Gastrocnemius medialis (tissue), 4 donors: ENCODE measurements at regions not wholly inside any gene's neighbourhood (a gene's known extent, or its start where the extent isn't known, plus 50 kb on each side); places are given as distances from the start of the nearest gene placed in this dataset.
"Not testable (repeated sequence)": the region's sequence is repeated elsewhere in the genome, so short reads cannot be mapped to it uniquely, and the experiment has no call there.

Experiments
- ATAC-seq, 2 donors: fragments of 150-250 bp; one replicate each; pipeline ENCODE4 v1.9.1; 2016
- DNase-seq, 2 donors: peaks; one replicate each; pipeline ENCODE4 v3.0.0-alpha.2; 2019
- H3K27ac ChIP-seq, 4 donors: fragments of 200-600 bp; sonication (generic); 1 replicate in 1 of 4; 2 replicates in 3 of 4; pipeline ENCODE4 v1.5.1; 2016 to 2018; ENCODE audit warnings: mild to moderate bottlenecking in 2 of 4, moderate library complexity in 1 of 4
- H3K27me3 ChIP-seq, 3 donors: fragments of 200-600 bp; sonication (generic) in 2 of 3; 1 replicate in 1 of 3; 2 replicates in 2 of 3; pipeline versions ENCODE4 v1.5.1 to v1.6.0; 2016 to 2019; ENCODE audit warnings: mild to moderate bottlenecking in 1 of 3, moderate library complexity in 1 of 3
- H3K36me3 ChIP-seq, 2 donors: fragments of 200-600 bp; sonication (generic) in 1 of 2; one replicate each; pipeline ENCODE4 v1.5.1; 2017 to 2018
- H3K4me1 ChIP-seq, 2 donors: fragments of 200-600 bp; sonication (generic) in 1 of 2; one replicate each; pipeline ENCODE4 v1.5.1; 2016 to 2017; ENCODE audit warnings: mild to moderate bottlenecking in 2 of 2
- H3K4me3 ChIP-seq, 4 donors: fragments of 200-600 bp; sonication (generic) in 3 of 4; 1 replicate in 1 of 4; 2 replicates in 3 of 4; pipeline ENCODE4 v1.5.1; 2016 to 2019; ENCODE audit warnings: mild to moderate bottlenecking in 2 of 4
- H3K9me3 ChIP-seq, 3 donors: fragments of 200-600 bp; sonication (generic) in 2 of 3; 1 replicate in 1 of 3; 2 replicates in 2 of 3; pipeline ENCODE4 v1.5.1; 2016 to 2019
- CTCF ChIP-seq, 5 experiments: fragments of 450-650 bp in 3 of 5; fragments of 200-600 bp in 2 of 5; sonication (generic) in 2 of 5; IDR thresholded peaks in 4 of 5; conservative IDR thresholded peaks in 1 of 5; 1 replicate in 4 of 5; 2 replicates in 1 of 5; pipeline ENCODE4 v1.5.1; 2016 to 2019; ENCODE audit warnings: antibody characterized with exemption in 5 of 5, mild to moderate bottlenecking in 3 of 5, moderate library complexity in 3 of 5
- POLR2A ChIP-seq, 2 donors: fragments of 450-650 bp; IDR thresholded peaks; one replicate each; pipeline ENCODE4 v1.6.1; 2017; ENCODE audit warnings: antibody characterized with exemption in 2 of 2, mild to moderate bottlenecking in 2 of 2, moderate library complexity in 2 of 2
- in situ Hi-C, 4 donors: fragments of 200-750 bp; cut with MboI; loops; one replicate each; pipeline versions ENCODE4 v1.15.0 to v1.8.0; 2017; ENCODE audit warnings: low sequenced_read_pairs in 4 of 4
- intact Hi-C: fragments of 100-400 bp; cut with DNase I; formaldehyde crosslinking; loops from one replicate; pipeline ENCODE4 v1.15.1; 2023; ENCODE audit warnings: low total_unique reads

- H3K9me3 ChIP-seq = no peaks in the 10 kb centered on the region
- H3K27me3 ChIP-seq = no peaks in the 10 kb centered on the region
- no peaks in the 10 kb centered on the region for H3K36me3 ChIP-seq
- DNase-seq (no peak), ATAC-seq (no peak)
- H3K4me3 ChIP-seq = no peak overlapping the region
- in situ Hi-C loops = no loop called here
- H3K27ac ChIP-seq = no peak overlapping the region
- intact Hi-C loops = no loop called here
- TF ChIP-seq POLR2A (IDR thresholded peaks at IDR 0.05) (no peak), CTCF (IDR thresholded peaks at IDR 0.05 in 4 of 5, conservative IDR thresholded peaks at IDR 0.05 in 1 of 5) (no peak)
- H3K4me1 ChIP-seq = no peaks in the 10 kb centered on the region
These were observed 800.8 kb downstream of the MCTP2 start for GRCh38 chr15:95032156-95032555.

- no peak for TF ChIP-seq CTCF (IDR thresholded peaks at IDR 0.05 in 4 of 5, conservative IDR thresholded peaks at IDR 0.05 in 1 of 5)
- TF ChIP-seq POLR2A (IDR thresholded peaks at IDR 0.05) = no peak
- H3K4me1 ChIP-seq = no peaks in the 10 kb centered on the region
- intact Hi-C loops = no loop called here
- in situ Hi-C loops = no loop called here
- H3K36me3 ChIP-seq = no peaks in the 10 kb centered on the region
- H3K27ac ChIP-seq = no peak overlapping the region
- no peak overlapping the region for H3K4me3 ChIP-seq
- DNase-seq (no peak), ATAC-seq (no peak)
- no peaks in the 10 kb centered on the region for H3K9me3 ChIP-seq
- H3K27me3 ChIP-seq = no peaks in the 10 kb centered on the region
These were observed 803.7 kb downstream of the MCTP2 start for GRCh38 chr15:95035106-95035505.

DNA sequence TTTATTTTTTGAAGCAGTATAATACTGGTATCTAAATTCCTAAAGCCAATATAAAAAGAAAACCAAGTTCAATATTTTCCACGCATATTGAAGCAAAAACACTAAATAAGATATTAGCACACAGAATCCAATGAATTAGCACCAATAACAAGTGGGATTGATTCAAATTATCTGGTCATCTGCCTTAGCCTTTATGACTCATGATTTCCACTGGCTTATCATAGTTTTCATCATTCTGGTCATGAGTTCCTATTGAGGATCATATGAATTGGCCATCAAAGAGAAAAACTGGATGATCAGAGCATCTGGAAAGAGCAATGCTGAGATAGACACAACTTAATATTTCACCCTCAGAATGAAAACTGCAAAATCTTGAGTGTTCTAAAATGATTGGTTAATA is 809.9 kb downstream of the MCTP2 start:
- intact Hi-C loops (no loop called here), in situ Hi-C loops (no loop called here)
- TF ChIP-seq CTCF (IDR thresholded peaks at IDR 0.05 in 4 of 5, conservative IDR thresholded peaks at IDR 0.05 in 1 of 5) (no peak), POLR2A (IDR thresholded peaks at IDR 0.05) (no peak)
- Histone ChIP-seq H3K36me3 (no peaks in the 10 kb centered on the region), H3K4me1 (no peaks in the 10 kb centered on the region), H3K27ac (no peak overlapping the region), H3K9me3 (no peaks in the 10 kb centered on the region), H3K4me3 (no peak overlapping the region), H3K27me3 (no peaks in the 10 kb centered on the region)
- ATAC-seq = no peak
- no peak for DNase-seq

GRCh38 chr15:95043236-95043932 is 812.0 kb downstream of the MCTP2 start:
- H3K36me3 ChIP-seq, H3K4me3 ChIP-seq, H3K27ac ChIP-seq, H3K4me1 ChIP-seq, H3K9me3 ChIP-seq, H3K27me3 ChIP-seq, intact Hi-C loops, ATAC-seq, in situ Hi-C loops, DNase-seq: not testable (repeated sequence)

DNA sequence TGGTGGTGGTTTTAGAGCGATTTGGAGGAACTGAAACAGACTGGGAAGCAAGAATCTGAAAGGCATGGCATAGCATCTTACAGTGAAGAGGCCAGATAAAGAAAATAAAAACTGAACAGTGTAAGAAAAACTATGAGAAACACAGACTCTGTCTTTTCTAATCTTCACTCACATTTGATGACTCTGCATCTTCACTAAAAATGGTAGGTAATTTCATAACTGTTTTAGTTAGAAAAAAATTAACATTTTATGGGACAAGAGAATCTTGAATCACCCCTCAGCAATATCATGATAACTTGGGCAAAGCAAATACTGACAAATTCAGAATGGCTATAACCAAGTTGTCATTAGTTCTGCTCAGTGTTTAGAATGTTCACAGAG is 812.6 kb downstream of the MCTP2 start:
- no peak for TF ChIP-seq CTCF (IDR thresholded peaks at IDR 0.05 in 4 of 5, conservative IDR thresholded peaks at IDR 0.05 in 1 of 5)
- no peak for TF ChIP-seq POLR2A (IDR thresholded peaks at IDR 0.05)
- in situ Hi-C loops (no loop called here), intact Hi-C loops (no loop called here)
- Histone ChIP-seq H3K4me1 (no peaks in the 10 kb centered on the region), H3K36me3 (no peaks in the 10 kb centered on the region), H3K27ac (no peak overlapping the region), H3K9me3 (no peaks in the 10 kb centered on the region), H3K27me3 (no peaks in the 10 kb centered on the region), H3K4me3 (no peak overlapping the region)
- ATAC-seq (no peak), DNase-seq (no peak)
